Body of pancreas (tissue), 4 donors: ENCODE measurements at regions not wholly inside any gene's neighbourhood (a gene's known extent, or its start where the extent isn't known, plus 50 kb on each side); places are given as distances from the start of the nearest gene placed in this dataset.

ENCODE experiments used
- ATAC-seq: fragments of 150-250 bp; one replicate; pipeline ENCODE4 v1.9.1; 2016
- DNase-seq, 4 donors: peaks; one replicate each; pipeline ENCODE4 v3.0.0-alpha.2; 2019
- H3K27ac ChIP-seq, 4 donors: fragments of 200-600 bp; sonication (generic); 1 replicate in 3 of 4; 2 replicates in 1 of 4; pipeline versions ENCODE4 v1.5.1 to v1.6.1; 2016 to 2019; ENCODE audit warnings: mild to moderate bottlenecking in 1 of 4, mixed read lengths in 1 of 4, moderate library complexity in 1 of 4
- H3K27me3 ChIP-seq, 2 donors: fragments of 200-600 bp; sonication (generic); one replicate each; pipeline ENCODE4 v1.6.0; 2016; ENCODE audit warnings: mild to moderate bottlenecking in 1 of 2
- H3K36me3 ChIP-seq, 2 donors: fragments of 200-600 bp; sonication (generic); replicated peaks in 1 of 2; 2 replicates each; pipeline ENCODE4 v1.5.1; 2016; ENCODE audit warnings: low read depth in 2 of 2; ENCODE audit not compliant: insufficient read depth in 1 of 2
- H3K4me1 ChIP-seq: fragments of 200-600 bp; sonication (generic); one replicate; pipeline ENCODE4 v1.6.0; 2016
- H3K4me3 ChIP-seq, 2 donors: fragments of 200-600 bp; sonication (generic); 1 replicate in 1 of 2; 2 replicates in 1 of 2; pipeline ENCODE4 v1.5.1; 2016 to 2019
- H3K9me3 ChIP-seq, 3 donors: fragments of 200-600 bp; sonication (generic); 1 replicate in 2 of 3; 2 replicates in 1 of 3; pipeline ENCODE4 v1.5.1; 2016
- CTCF ChIP-seq, 7 experiments: fragments of 450-650 bp in 4 of 7; fragments of 200-600 bp in 3 of 7; sonication (generic) in 3 of 7; IDR thresholded peaks; one replicate each; pipeline ENCODE4 v1.5.1; 2016 to 2019; ENCODE audit warnings: antibody characterized with exemption in 7 of 7
- POLR2A ChIP-seq, 3 donors: fragments of 450-650 bp; IDR thresholded peaks; one replicate each; pipeline ENCODE4 v1.6.1; 2016; ENCODE audit warnings: antibody characterized with exemption in 3 of 3, mild to moderate bottlenecking in 2 of 3
- WGBS, 2 donors: methylation state at CpG; one replicate each; pipeline ENCODE4 v1.1.5; 2017; 5-methylcytosine and 5-hydroxymethylcytosine counted together
- intact Hi-C: fragments of 100-400 bp; cut with DNase I; formaldehyde crosslinking; loops from one replicate; pipeline ENCODE4 v1.15.1; 2023

DNA sequence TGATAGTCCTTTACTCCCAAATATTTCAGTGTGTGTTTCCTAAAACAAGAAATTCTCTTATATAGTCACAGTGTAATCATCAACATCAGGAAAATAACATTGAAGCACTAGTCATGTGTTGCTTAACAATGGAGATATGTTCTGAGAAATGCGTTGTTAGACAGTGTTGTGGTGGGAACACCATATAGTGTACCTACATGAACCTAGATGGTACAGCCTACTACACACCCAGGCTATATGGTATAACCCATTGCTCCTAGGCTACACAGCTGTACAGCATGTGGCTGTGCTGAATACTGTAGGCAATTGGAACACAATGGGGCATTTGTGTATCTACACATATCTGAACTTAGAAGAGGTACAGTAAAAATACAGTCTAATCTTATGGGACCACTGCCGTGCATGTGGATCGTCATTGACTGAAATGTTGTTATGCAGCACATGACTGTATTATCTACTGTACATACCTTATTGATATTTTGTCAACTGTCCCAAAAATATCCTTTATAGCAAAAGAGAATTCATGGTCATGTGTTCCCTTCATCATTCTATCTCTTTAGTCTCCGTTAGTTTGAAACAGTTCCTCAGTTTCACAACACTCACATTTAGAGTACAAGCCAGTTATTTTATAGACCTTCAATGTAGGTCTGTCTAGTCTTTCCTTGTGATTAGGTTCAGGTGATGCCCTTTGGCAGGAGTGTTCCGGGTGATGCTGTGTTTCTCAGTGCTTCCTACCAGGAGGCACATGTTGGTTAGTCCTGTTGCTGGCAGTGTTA is 109.7 kb downstream of the SLC25A47 start:
- H3K9me3 ChIP-seq = no peaks in the 10 kb centered on the region
- H3K4me1 ChIP-seq = peaks cover 21% of the 10 kb centered on the region
- DNase-seq = no peak
- WGBS, 2 donors = 70 to 88% methylated on average over 5 of the region's 5 CpGs
- intact Hi-C loops = no loop called here
- no peak overlapping the region for H3K4me3 ChIP-seq
- no peaks in the 10 kb centered on the region for H3K27me3 ChIP-seq
- no peak for ATAC-seq
- TF ChIP-seq POLR2A (IDR thresholded peaks at IDR 0.05) (no peak), CTCF (IDR thresholded peaks at IDR 0.05) (no peak)
- no peak overlapping the region for H3K27ac ChIP-seq
- H3K36me3 ChIP-seq = no peaks in the 10 kb centered on the region

DNA sequence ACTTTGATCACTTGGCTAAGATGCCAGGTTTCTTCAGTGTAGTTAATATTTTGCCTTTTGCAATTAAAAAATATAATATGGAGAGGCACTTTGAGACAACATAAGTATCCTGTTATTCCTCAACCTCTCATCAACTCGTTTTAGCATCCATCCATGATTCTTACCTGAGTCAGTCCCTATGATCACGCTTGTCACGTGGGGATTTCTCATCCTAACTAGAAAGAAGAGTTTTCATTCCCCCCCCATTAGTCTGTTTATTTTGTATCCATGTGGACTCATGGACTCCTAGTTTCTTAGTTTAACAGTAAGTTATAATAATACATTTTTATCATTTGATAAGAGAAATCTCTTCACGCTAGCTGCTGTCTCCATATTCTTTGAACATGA is 110.3 kb downstream of the SLC25A47 start:
- Histone ChIP-seq H3K27me3 (no peaks in the 10 kb centered on the region), H3K4me3 (no peak overlapping the region), H3K36me3 (no peaks in the 10 kb centered on the region), H3K27ac (no peak overlapping the region), H3K4me1 (peaks cover 21% of the 10 kb centered on the region), H3K9me3 (no peaks in the 10 kb centered on the region)
- WGBS, 2 donors = 72 to 76% methylated on average over 4 of the region's 4 CpGs
- intact Hi-C loops = no loop called here
- TF ChIP-seq CTCF (IDR thresholded peaks at IDR 0.05) (no peak), POLR2A (IDR thresholded peaks at IDR 0.05) (no peak)
- DNase-seq = no peak
- no peak for ATAC-seq

- TF ChIP-seq CTCF (IDR thresholded peaks at IDR 0.05) (no peak), POLR2A (IDR thresholded peaks at IDR 0.05) (no peak)
- 83 to 91% methylated on average over 3 of the region's 3 CpGs for WGBS, 2 donors
- no peaks in the 10 kb centered on the region for H3K9me3 ChIP-seq
- DNase-seq (no peak), ATAC-seq (no peak)
- intact Hi-C loops = no loop called here
- H3K4me3 ChIP-seq = no peak overlapping the region
- H3K27me3 ChIP-seq = no peaks in the 10 kb centered on the region
- H3K36me3 ChIP-seq = no peaks in the 10 kb centered on the region
- H3K4me1 ChIP-seq = peaks cover 18% of the 10 kb centered on the region
- no peak overlapping the region for H3K27ac ChIP-seq
Measured at GRCh38 chr14:100434033-100434601, 111.0 kb downstream of the SLC25A47 start.

DNA sequence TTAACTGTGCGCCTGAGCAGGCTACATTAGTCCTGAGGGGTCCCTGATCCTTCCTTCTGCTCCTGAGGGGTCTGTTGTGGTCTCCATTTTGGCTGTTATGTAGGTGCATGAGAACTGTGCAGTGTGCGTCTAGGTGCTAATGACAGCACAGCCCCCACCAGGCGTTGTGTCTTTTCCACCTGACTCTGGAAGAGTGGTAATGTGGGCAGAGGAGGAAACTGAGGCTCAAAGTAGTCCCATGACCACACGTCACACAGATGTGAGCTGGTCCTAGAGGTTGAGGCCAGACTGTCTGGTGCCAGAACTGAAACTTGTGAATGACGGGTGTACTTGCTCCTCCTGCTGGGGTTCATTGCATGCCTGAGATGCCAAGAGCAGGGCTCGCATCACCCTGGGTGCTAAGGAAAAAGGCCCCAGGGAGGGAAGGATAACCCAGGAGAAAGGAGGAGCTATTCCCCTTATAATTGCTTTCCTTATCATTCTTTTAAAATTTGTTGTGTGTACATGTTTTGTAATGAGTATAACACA is 111.8 kb downstream of the SLC25A47 start:
- no peak for DNase-seq
- Histone ChIP-seq H3K36me3 (no peaks in the 10 kb centered on the region), H3K4me1 (peaks cover 22% of the 10 kb centered on the region), H3K27ac (no peak overlapping the region), H3K4me3 (no peak overlapping the region), H3K9me3 (no peaks in the 10 kb centered on the region), H3K27me3 (no peaks in the 10 kb centered on the region)
- intact Hi-C loops = no loop called here
- WGBS, 2 donors = 87 to 97% methylated on average over 6 of the region's 6 CpGs
- ATAC-seq = no peak
- TF ChIP-seq CTCF (IDR thresholded peaks at IDR 0.05) (no peak), POLR2A (IDR thresholded peaks at IDR 0.05) (no peak)
